Kidney epithelial cell (primary cell): ENCODE measurements at regions not wholly inside any gene's neighbourhood (a gene's known extent, or its start where the extent isn't known, plus 50 kb on each side); places are given as distances from the start of the nearest gene placed in this dataset.

Experiments
- DNase-seq: peaks from one replicate; pipeline ENCODE4 v3.0.0-alpha.2; 2010; ENCODE audit warnings: low read depth
- H3K27me3 ChIP-seq: 2 replicates; pipeline ENCODE4 v1.6.0; 2011; ENCODE audit warnings: low read length; ENCODE audit not compliant: control insufficient read depth, insufficient read depth
- H3K36me3 ChIP-seq: 2 replicates; pipeline ENCODE4 v1.5.1; 2011; ENCODE audit warnings: low read length; ENCODE audit not compliant: control insufficient read depth, insufficient read depth
- H3K4me3 ChIP-seq: 2 replicates; pipeline ENCODE4 v1.5.1; 2011; ENCODE audit warnings: low read depth, mild to moderate bottlenecking, control low read depth, low read length
- TF ChIP-seq, protein P1 (sequence below): IDR thresholded peaks from 2 replicates; pipeline ENCODE4 v1.5.1; 2011; ENCODE audit warnings: mild to moderate bottlenecking, moderate library complexity, low read length, control low read depth, inconsistent platforms; ENCODE audit not compliant: insufficient read depth, poor library complexity, severe bottlenecking

DNA sequence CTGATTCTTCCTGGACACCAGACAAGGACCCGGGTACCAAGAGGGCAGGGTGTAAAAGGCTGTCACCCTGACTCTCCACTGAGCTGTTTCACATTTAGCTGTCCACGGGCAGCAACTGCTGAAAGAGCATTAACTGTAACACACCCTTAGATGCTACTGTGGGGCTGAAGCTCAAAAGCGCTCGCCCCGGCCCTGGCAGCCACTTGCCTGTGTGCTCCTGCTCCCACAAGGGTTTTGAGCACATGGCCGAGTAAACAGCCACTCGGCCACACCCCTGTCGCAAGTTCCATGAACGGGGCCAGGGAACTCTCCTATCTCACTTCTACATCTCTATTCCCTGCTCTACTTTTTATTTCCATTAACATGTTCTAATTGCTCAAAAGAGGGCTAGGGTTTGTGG, 421.7 kb downstream of the TUSC7 start:
- H3K4me3 ChIP-seq: no peak overlapping the region
- H3K27me3 ChIP-seq: no peaks in the 10 kb centered on the region
- DNase-seq: no peak
- no peaks in the 10 kb centered on the region for H3K36me3 ChIP-seq
- TF ChIP-seq, protein P1, sequence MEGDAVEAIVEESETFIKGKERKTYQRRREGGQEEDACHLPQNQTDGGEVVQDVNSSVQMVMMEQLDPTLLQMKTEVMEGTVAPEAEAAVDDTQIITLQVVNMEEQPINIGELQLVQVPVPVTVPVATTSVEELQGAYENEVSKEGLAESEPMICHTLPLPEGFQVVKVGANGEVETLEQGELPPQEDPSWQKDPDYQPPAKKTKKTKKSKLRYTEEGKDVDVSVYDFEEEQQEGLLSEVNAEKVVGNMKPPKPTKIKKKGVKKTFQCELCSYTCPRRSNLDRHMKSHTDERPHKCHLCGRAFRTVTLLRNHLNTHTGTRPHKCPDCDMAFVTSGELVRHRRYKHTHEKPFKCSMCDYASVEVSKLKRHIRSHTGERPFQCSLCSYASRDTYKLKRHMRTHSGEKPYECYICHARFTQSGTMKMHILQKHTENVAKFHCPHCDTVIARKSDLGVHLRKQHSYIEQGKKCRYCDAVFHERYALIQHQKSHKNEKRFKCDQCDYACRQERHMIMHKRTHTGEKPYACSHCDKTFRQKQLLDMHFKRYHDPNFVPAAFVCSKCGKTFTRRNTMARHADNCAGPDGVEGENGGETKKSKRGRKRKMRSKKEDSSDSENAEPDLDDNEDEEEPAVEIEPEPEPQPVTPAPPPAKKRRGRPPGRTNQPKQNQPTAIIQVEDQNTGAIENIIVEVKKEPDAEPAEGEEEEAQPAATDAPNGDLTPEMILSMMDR: no peak

DNA sequence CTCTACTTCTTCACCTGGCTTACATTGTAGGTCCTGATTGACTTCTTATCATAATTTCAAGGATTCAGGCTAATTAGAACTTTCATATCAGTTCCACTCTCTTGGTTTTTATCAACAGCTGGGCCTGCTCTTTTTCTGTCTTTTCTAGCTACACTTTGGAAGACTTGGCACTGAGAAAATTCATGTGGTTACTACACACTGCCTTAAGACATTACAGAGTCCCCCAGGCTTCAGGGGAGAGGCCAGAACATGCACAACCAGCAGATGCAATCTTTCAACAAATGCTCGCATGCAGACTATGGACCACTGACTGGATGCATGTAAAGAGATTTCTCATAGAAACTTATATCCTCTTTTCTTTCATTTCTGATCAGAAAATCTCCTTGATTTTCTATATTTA, 423.5 kb downstream of the TUSC7 start:
- no peaks in the 10 kb centered on the region for H3K36me3 ChIP-seq
- DNase-seq: no peak
- TF ChIP-seq, protein P1: no peak
- H3K4me3 ChIP-seq: no peak overlapping the region
- H3K27me3 ChIP-seq: no peaks in the 10 kb centered on the region

DNA sequence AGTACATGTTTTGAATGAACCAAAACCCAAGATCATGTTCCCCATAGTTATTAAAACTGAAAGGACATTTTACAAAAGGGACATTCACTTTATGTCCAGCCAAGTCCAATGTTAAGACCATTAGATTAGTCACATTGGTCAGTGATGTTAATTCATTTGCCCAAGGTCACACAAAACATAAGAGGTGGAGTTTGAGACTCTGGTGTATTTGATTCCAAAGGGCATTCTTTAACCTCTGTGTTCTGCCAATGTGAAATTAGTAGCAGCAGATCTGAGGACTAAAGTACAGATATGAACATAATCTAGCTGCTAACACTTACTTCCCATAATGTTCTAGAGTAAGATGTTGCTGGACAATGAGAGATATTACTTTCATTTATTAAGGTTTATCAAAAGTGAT, 425.6 kb downstream of the TUSC7 start:
- TF ChIP-seq, protein P1: no peak
- Histone ChIP-seq H3K4me3 (no peak overlapping the region), H3K27me3 (no peaks in the 10 kb centered on the region), H3K36me3 (no peaks in the 10 kb centered on the region)
- DNase-seq: no peak

DNA sequence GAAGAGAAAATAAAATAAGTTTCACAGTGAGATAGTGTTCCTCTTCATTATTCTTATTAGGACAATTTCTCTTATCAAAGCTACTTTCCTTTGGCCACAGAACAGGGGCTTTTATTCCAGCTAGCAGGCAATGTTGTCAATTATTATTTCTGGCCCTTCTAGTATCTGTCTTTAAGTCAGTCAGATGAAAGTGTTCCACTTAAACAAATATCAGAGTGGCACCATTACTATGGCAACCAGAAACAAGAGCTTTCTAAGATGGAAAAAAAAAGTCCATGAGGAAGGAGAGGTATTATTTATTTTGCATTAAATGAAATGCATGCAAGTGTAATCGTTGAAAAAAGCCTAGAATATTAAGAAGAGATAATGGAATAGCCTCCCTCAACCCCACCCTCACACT, 426.4 kb downstream of the TUSC7 start:
- Histone ChIP-seq H3K36me3 (no peaks in the 10 kb centered on the region), H3K27me3 (no peaks in the 10 kb centered on the region), H3K4me3 (no peak overlapping the region)
- TF ChIP-seq, protein P1: no peak
- DNase-seq: no peak

DNA sequence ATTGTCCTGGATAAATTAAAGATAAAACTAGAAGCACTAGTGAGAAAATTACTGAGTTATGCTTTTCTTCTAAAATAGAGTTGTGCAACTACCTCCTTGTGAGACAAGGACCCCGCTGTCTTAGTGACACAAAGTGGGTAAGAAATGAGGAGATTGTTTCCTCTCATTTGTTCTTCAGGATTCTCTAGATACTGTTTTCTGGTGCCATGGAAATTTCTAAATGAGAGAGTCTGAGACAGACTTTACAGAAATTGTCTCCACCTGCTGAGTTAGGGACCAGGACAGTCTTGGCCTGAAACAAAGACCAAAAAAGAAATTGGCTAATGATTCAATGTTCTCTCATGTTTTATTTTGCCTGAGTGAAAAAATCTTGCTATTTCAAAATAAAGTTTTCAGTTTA, 427.5 kb downstream of the TUSC7 start:
- no peaks in the 10 kb centered on the region for H3K27me3 ChIP-seq
- H3K36me3 ChIP-seq: no peaks in the 10 kb centered on the region
- TF ChIP-seq, protein P1: no peak
- no peak for DNase-seq
- H3K4me3 ChIP-seq: no peak overlapping the region

DNA sequence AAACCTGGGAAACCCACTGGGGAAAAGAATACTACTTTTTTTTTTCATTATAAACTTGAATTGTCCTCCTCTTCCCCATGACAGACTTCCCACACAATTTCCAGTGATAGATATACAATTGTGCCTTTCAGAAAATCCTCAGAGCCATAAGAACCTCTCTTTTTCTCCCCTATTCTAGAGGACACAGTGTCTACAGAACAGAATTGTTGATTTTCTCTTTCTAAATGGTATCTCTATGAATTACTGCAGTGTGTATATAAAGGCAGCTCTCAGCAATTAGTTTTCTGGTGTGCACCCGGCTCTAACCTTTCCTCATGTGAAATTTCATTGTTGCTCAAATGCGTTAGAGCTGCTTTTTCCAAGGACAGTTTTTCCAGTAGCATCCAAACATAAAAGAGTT, 430.1 kb downstream of the TUSC7 start:
- no peaks in the 10 kb centered on the region for H3K36me3 ChIP-seq

More for the DNA sequence above, 430.1 kb downstream of the TUSC7 start:
- Histone ChIP-seq H3K27me3 (no peaks in the 10 kb centered on the region), H3K4me3 (no peak overlapping the region)
- TF ChIP-seq, protein P1: no peak
- DNase-seq: no peak
